Keratinocyte (primary cell): ENCODE measurements at regions not wholly inside any gene's neighbourhood (a gene's known extent, or its start where the extent isn't known, plus 50 kb on each side); places are given as distances from the start of the nearest gene placed in this dataset.

ENCODE experiments used
- DNase-seq: peaks from one replicate; pipeline ENCODE4 v3.0.0-alpha.2; 2011; ENCODE audit warnings: low read depth, missing footprints, low spot score
- FAIRE-seq: peaks from 2 replicates; lab custom pipeline; 2011; peaks lifted over from hg19 to GRCh38; lab: Jason Lieb, UNC
- H2AFZ ChIP-seq: 2 replicates; pipeline ENCODE4 v1.6.0; 2012; ENCODE audit warnings: low read length, control low read depth, inconsistent platforms; ENCODE audit not compliant: control insufficient read depth
- H3K27ac ChIP-seq: 2 replicates; pipeline ENCODE4 v1.5.1; 2011; ENCODE audit warnings: low read length; ENCODE audit not compliant: control insufficient read depth, insufficient read depth
- H3K27me3 ChIP-seq: 3 replicates; pipeline ENCODE4 v1.6.0; 2011; ENCODE audit warnings: low read length; ENCODE audit not compliant: control insufficient read depth, insufficient read depth; ENCODE audit errors: extremely low read depth
- H3K36me3 ChIP-seq, 2 experiments: 2 replicates in 1 of 2; 3 replicates in 1 of 2; pipeline ENCODE4 v1.5.1; 2011; ENCODE audit warnings: low read length in 2 of 2, mild to moderate bottlenecking in 1 of 2; ENCODE audit not compliant: control insufficient read depth in 2 of 2, insufficient read depth in 2 of 2; ENCODE audit errors: extremely low read depth in 1 of 2
- H3K4me1 ChIP-seq: 3 replicates; pipeline ENCODE4 v1.5.1; 2011; ENCODE audit warnings: low read length; ENCODE audit not compliant: control insufficient read depth, insufficient read depth; ENCODE audit errors: extremely low read depth
- H3K4me2 ChIP-seq: 3 replicates; pipeline ENCODE4 v1.6.0; 2011; ENCODE audit warnings: low read depth, low read length; ENCODE audit not compliant: control insufficient read depth, insufficient read depth; ENCODE audit errors: extremely low read depth
- H3K4me3 ChIP-seq, 3 experiments: fragments of 200-600 bp in 1 of 3; sonication (generic) in 1 of 3; 2 replicates in 2 of 3; 3 replicates in 1 of 3; pipeline ENCODE4 v1.5.1; 2011 to 2016; ENCODE audit warnings: low read length in 3 of 3, mild to moderate bottlenecking in 3 of 3, control low read depth in 2 of 3, inconsistent platforms in 1 of 3, low read depth in 1 of 3, mixed read lengths in 1 of 3, mixed run types in 1 of 3, moderate library complexity in 1 of 3; ENCODE audit not compliant: control insufficient read depth in 2 of 3, insufficient read depth in 2 of 3; ENCODE audit errors: extremely low read depth in 1 of 3
- H3K79me2 ChIP-seq: 2 replicates; pipeline ENCODE4 v1.6.0; 2012; ENCODE audit warnings: low read length; ENCODE audit not compliant: control insufficient read depth, insufficient read depth
- H3K9ac ChIP-seq: 3 replicates; pipeline ENCODE4 v1.6.0; 2011; ENCODE audit warnings: low read length; ENCODE audit not compliant: control insufficient read depth, insufficient read depth; ENCODE audit errors: extremely low read depth
- H3K9me1 ChIP-seq: 3 replicates; pipeline ENCODE4 v1.6.0; 2011; ENCODE audit warnings: low read length; ENCODE audit not compliant: control insufficient read depth, insufficient read depth; ENCODE audit errors: extremely low read depth
- H3K9me3 ChIP-seq: 2 replicates; pipeline ENCODE4 v1.5.1; 2012; ENCODE audit warnings: low read depth, low read length; ENCODE audit not compliant: control insufficient read depth
- H4K20me1 ChIP-seq: 3 replicates; pipeline ENCODE4 v1.6.0; 2011; ENCODE audit warnings: low read length; ENCODE audit not compliant: control insufficient read depth, insufficient read depth; ENCODE audit errors: extremely low read depth
- EZH2 ChIP-seq: IDR thresholded peaks from one replicate; pipeline ENCODE4 v1.6.1; 2012; ENCODE audit warnings: inconsistent platforms, mild to moderate bottlenecking, low read length, moderate library complexity
- dilution Hi-C: fragments of 300-500 bp; cut with MboI; formaldehyde crosslinking; loops from one replicate; pipeline ENCODE4 v1.7.0; 2020; ENCODE audit warnings: low sequenced_read_pairs; ENCODE audit not compliant: extremely low pct_ligation_motif_present
- TF ChIP-seq, protein P1 (sequence below), 3 experiments: IDR thresholded peaks in 1 of 3; conservative IDR thresholded peaks in 1 of 3; optimal IDR thresholded peaks in 1 of 3; 2 replicates in 2 of 3; 3 replicates in 1 of 3; pipeline versions ENCODE3 to v1.5.1; 2011; ENCODE audit warnings: low read length in 3 of 3, mild to moderate bottlenecking in 3 of 3, moderate library complexity in 2 of 3, control low read depth in 1 of 3, inconsistent platforms in 1 of 3; ENCODE audit not compliant: insufficient read depth in 2 of 3; ENCODE audit errors: extremely low read depth in 1 of 3

DNA sequence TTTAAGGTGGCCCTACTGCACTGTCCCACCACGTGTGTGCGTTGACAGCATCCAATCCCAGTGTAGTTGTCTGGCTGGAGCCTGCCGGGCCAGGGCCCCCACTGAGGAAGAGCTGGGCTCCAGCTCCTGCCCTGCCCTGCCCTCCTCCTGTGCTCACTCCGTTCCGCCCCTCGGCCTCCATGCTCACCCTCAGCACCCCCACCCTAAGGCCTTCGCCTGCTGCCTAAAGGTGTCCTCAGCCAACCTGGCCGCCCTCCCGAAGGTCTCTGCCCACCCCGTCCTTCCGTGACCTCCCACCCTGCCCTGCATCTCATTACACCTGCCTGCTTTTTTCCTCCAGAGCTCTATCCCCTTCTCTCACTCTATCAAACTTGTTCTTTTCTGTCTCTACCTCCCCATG, 118.0 kb downstream of the TPRA1 start:
- no peak for TF ChIP-seq EZH2
- TF ChIP-seq, protein P1, sequence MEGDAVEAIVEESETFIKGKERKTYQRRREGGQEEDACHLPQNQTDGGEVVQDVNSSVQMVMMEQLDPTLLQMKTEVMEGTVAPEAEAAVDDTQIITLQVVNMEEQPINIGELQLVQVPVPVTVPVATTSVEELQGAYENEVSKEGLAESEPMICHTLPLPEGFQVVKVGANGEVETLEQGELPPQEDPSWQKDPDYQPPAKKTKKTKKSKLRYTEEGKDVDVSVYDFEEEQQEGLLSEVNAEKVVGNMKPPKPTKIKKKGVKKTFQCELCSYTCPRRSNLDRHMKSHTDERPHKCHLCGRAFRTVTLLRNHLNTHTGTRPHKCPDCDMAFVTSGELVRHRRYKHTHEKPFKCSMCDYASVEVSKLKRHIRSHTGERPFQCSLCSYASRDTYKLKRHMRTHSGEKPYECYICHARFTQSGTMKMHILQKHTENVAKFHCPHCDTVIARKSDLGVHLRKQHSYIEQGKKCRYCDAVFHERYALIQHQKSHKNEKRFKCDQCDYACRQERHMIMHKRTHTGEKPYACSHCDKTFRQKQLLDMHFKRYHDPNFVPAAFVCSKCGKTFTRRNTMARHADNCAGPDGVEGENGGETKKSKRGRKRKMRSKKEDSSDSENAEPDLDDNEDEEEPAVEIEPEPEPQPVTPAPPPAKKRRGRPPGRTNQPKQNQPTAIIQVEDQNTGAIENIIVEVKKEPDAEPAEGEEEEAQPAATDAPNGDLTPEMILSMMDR (optimal IDR thresholded peaks at IDR 0.05 in 1 of 3, IDR thresholded peaks at IDR 0.05 in 1 of 3, conservative IDR thresholded peaks at IDR 0.05 in 1 of 3; ENCODE audit: extremely low read depth in 1 of 3, insufficient read depth in 2 of 3, low read length in 3 of 3): no peak
- no peak for FAIRE-seq

DNA sequence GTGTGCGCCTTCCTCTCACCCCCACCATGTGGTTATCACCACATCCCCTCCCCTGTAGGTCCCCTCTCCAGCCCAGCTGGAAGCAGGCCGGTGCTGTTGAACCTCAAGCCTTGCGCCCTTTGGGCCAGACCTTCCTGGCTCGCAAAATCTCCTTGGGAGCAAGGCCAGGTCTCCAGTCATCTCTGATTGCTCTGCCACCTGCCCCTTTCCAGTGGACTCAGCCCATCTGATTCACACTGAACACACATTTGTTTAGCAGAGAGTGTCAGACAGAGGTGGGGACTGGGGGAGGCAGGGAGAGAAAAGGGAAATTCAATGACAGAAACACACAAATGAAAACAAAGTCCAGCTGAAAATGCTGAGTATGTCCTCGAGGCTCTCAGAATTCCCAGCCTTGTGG, 119.4 kb downstream of the TPRA1 start:
- Histone ChIP-seq H3K4me2 (no peak overlapping the region), H3K9me1 (no peaks in the 10 kb centered on the region), H3K27me3 (peaks cover 10% of the 10 kb centered on the region), H3K4me1 (no peaks in the 10 kb centered on the region), H3K79me2 (no peaks in the 10 kb centered on the region), H2AFZ (no peak overlapping the region), H3K27ac (no peak overlapping the region), H3K9ac (no peak overlapping the region), H3K9me3 (no peaks in the 10 kb centered on the region), H4K20me1 (no peaks in the 10 kb centered on the region), H3K4me3 (no peak overlapping the region), H3K36me3 (no peaks in the 10 kb centered on the region)
- no peak for TF ChIP-seq EZH2
- TF ChIP-seq, protein P1 (optimal IDR thresholded peaks at IDR 0.05 in 1 of 3, IDR thresholded peaks at IDR 0.05 in 1 of 3, conservative IDR thresholded peaks at IDR 0.05 in 1 of 3; ENCODE audit: extremely low read depth in 1 of 3, insufficient read depth in 2 of 3, low read length in 3 of 3): no peak
- FAIRE-seq: no peak
- dilution Hi-C loops: no loop called here
- DNase-seq: no peak

More for the DNA sequence above, 118.0 kb downstream of the TPRA1 start:
- H4K20me1 ChIP-seq: no peaks in the 10 kb centered on the region
- H3K79me2 ChIP-seq: no peaks in the 10 kb centered on the region
- no peaks in the 10 kb centered on the region for H3K9me1 ChIP-seq
- H3K9me3 ChIP-seq: no peaks in the 10 kb centered on the region
- H3K4me3 ChIP-seq: no peak overlapping the region
- DNase-seq: no peak
- H3K9ac ChIP-seq: no peak overlapping the region
- H3K27ac ChIP-seq: no peak overlapping the region
- H2AFZ ChIP-seq: no peak overlapping the region
- no peaks in the 10 kb centered on the region for H3K36me3 ChIP-seq
- peaks cover 15% of the 10 kb centered on the region for H3K27me3 ChIP-seq
- dilution Hi-C loops: no loop called here
- H3K4me2 ChIP-seq: no peak overlapping the region
- H3K4me1 ChIP-seq: no peaks in the 10 kb centered on the region
